Endodermal cell (in vitro differentiated cells): ENCODE measurements at regions not wholly inside any gene's neighbourhood (a gene's known extent, or its start where the extent isn't known, plus 50 kb on each side); places are given as distances from the start of the nearest gene placed in this dataset.
A peak's percentile ranks its signal among the peaks of the same experiment; 100 is the strongest.
"Not testable (repeated sequence)": the region's sequence is repeated elsewhere in the genome, so short reads cannot be mapped to it uniquely, and the experiment has no call there.

Experiments
- DNase-seq: peaks from one replicate; pipeline ENCODE4 v3.0.0-alpha.2; 2017
- H3K27ac ChIP-seq: 2 replicates; pipeline ENCODE4 v1.5.1; 2013; ENCODE audit warnings: mild to moderate bottlenecking, low read depth, low read length, moderate library complexity
- H3K27me3 ChIP-seq: 2 replicates; pipeline ENCODE4 v1.6.1; 2013; ENCODE audit warnings: mild to moderate bottlenecking, low read length, moderate library complexity; ENCODE audit not compliant: insufficient read depth, control insufficient read depth, poor library complexity, severe bottlenecking
- H3K36me3 ChIP-seq: 2 replicates; pipeline ENCODE4 v1.7.0; 2013; ENCODE audit warnings: mild to moderate bottlenecking, low read length, moderate library complexity; ENCODE audit not compliant: control insufficient read depth, insufficient read depth
- H3K4me1 ChIP-seq: one replicate; pipeline ENCODE4 v1.7.0; 2013; ENCODE audit warnings: low read length; ENCODE audit not compliant: control insufficient read depth, insufficient read depth
- H3K4me3 ChIP-seq: 2 replicates; pipeline ENCODE4 v1.5.1; 2013; ENCODE audit warnings: mild to moderate bottlenecking, low read length, moderate library complexity
- H3K9ac ChIP-seq: 2 replicates; pipeline ENCODE4 v1.6.1; 2013; ENCODE audit warnings: mild to moderate bottlenecking, low read length, moderate library complexity; ENCODE audit not compliant: poor library complexity, severe bottlenecking; ENCODE audit errors: extremely low read depth
- H3K9me3 ChIP-seq: 2 replicates; pipeline ENCODE4 v1.6.1; 2013; ENCODE audit warnings: mild to moderate bottlenecking, low read length, moderate library complexity; ENCODE audit not compliant: control insufficient read depth
- H3K27ac Mint-ChIP-seq: 2 replicates; pipeline ENCODE4 v1.8.0; 2020; ENCODE audit warnings: mixed read lengths
- H3K27me3 Mint-ChIP-seq: 2 replicates; pipeline ENCODE4 v1.8.0; 2021; ENCODE audit warnings: mild to moderate bottlenecking, mixed read lengths; ENCODE audit not compliant: insufficient read depth
- H3K36me3 Mint-ChIP-seq: 2 replicates; pipeline ENCODE4 v1.8.0; 2020; ENCODE audit warnings: low read depth, mixed read lengths
- H3K4me1 Mint-ChIP-seq: 2 replicates; pipeline ENCODE4 v1.8.0; 2020; ENCODE audit warnings: mixed read lengths
- H3K4me3 Mint-ChIP-seq: 2 replicates; pipeline ENCODE4 v1.8.0; 2020; ENCODE audit warnings: mild to moderate bottlenecking, moderate library complexity, mixed read lengths
- H3K9me3 Mint-ChIP-seq: 2 replicates; pipeline ENCODE4 v1.8.0; 2020; ENCODE audit warnings: mild to moderate bottlenecking, mixed read lengths
- CTCF ChIP-seq: fragments of 200-600 bp; sonication (generic); conservative IDR thresholded peaks from 2 replicates; pipeline ENCODE4 v1.5.0; 2021; ENCODE audit warnings: antibody characterized with exemption, mild to moderate bottlenecking
- whole genome bisulfite sequencing, 2 experiments: methylation state at CpG; one replicate each; pipeline versions ENCODE4 v1.1.5 to v1.1.7; 2013; ENCODE audit warnings: missing lambda C conversion rate in 2 of 2, mixed read lengths in 1 of 2; ENCODE audit not compliant: insufficient coverage in 1 of 2, insufficient read length in 1 of 2; 5-methylcytosine and 5-hydroxymethylcytosine counted together

GRCh38 chr16:5239472-5240277 lies 142.1 kb upstream of the EEF2KMT start:
- H3K4me3 ChIP-seq, H3K36me3 Mint-ChIP-seq, H3K27ac ChIP-seq, H3K4me1 ChIP-seq, H3K27ac Mint-ChIP-seq, H3K9me3 ChIP-seq, H3K36me3 ChIP-seq, H3K9me3 Mint-ChIP-seq, H3K4me1 Mint-ChIP-seq, H3K9ac ChIP-seq: not testable (repeated sequence)
- 3 to 10% methylated on average over 10 to 54 of the region's 89 CpGs for WGBS, 2 experiments
- TF ChIP-seq CTCF = peak; percentile 61
- peaks cover 58% of the 10 kb centered on the region for H3K27me3 Mint-ChIP-seq
- H3K27me3 ChIP-seq = peaks cover 30% of the 10 kb centered on the region
- H3K4me3 Mint-ChIP-seq = peak overlapping the region; percentile 50
- DNase-seq = peak; percentile 82

GRCh38 chr16:5235119-5235518 lies 137.5 kb upstream of the EEF2KMT start:
- Mint-ChIP-seq H3K27ac (no peak overlapping the region), H3K9me3 (peaks cover 17% of the 10 kb centered on the region), H3K4me1 (peaks cover 6% of the 10 kb centered on the region), H3K4me3 (no peak overlapping the region), H3K27me3 (peaks cover 35% of the 10 kb centered on the region), H3K36me3 (no peaks in the 10 kb centered on the region)
- Histone ChIP-seq H3K4me1 (no peaks in the 10 kb centered on the region), H3K9me3 (peaks cover 9% of the 10 kb centered on the region), H3K27ac (no peak overlapping the region), H3K27me3 (peaks cover 16% of the 10 kb centered on the region), H3K36me3 (no peaks in the 10 kb centered on the region), H3K4me3 (no peak overlapping the region), H3K9ac (no peak overlapping the region)
- TF ChIP-seq CTCF = no peak
- 93 to 95% methylated on average over 7 of the region's 8 CpGs for WGBS, 2 experiments
- no peak for DNase-seq

DNA sequence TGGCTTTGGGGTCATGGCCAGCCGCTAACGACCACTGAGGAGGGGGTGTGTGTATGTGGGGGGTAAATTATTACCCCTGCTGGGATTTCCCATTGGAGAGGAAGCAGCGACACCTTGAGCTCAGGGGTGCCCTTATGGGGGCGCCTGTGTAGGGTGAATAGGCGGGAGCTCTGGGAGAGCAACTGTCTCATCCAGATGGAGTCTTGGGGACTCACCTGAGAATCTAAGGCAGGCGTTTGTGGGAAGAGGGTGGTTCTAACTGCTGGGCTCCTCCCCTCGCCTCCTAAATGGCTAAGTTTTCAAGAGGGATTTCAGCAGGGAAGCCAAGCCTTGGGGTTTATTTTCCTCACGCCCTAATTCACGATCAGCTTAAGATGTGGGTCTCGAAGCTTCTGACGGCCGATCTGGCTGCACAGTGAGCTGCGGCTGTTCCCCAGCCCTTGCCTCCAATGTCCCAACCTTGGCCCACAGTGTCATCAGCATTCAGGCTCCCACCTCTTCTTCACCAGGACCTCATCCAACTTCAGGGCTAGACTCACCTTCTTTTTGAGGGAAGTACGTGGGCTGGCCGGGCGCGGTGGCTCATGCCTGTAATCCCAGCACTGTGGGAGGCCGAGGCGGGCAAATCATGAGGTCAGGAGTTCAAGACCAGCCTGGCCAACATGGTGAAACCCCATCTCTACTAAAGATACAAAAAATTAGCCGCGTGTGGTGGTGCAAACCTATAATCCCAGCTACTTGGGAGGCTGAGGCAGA lies 136.9 kb upstream of the EEF2KMT start:
- Histone ChIP-seq H3K27me3 (peaks cover 16% of the 10 kb centered on the region), H3K9me3 (peaks cover 9% of the 10 kb centered on the region), H3K27ac (no peak overlapping the region), H3K9ac (no peak overlapping the region), H3K4me1 (no peaks in the 10 kb centered on the region), H3K36me3 (no peaks in the 10 kb centered on the region), H3K4me3 (no peak overlapping the region)
- no peak for DNase-seq
- Mint-ChIP-seq H3K9me3 (peaks cover 17% of the 10 kb centered on the region), H3K27me3 (peaks cover 34% of the 10 kb centered on the region), H3K4me1 (peaks cover 6% of the 10 kb centered on the region), H3K27ac (no peak overlapping the region), H3K4me3 (no peak overlapping the region), H3K36me3 (no peaks in the 10 kb centered on the region)
- no peak for TF ChIP-seq CTCF
- WGBS, 2 experiments = 89 to 93% methylated on average over 14 to 21 of the region's 21 CpGs
